Small intestine (tissue), 7 donors: ENCODE measurements at regions not wholly inside any gene's neighbourhood (a gene's known extent, or its start where the extent isn't known, plus 50 kb on each side); places are given as distances from the start of the nearest gene placed in this dataset.

Experiments used
- DNase-seq, 2 donors: peaks; one replicate each; pipeline versions ENCODE4 v3.0.0 to v3.0.0-alpha.2; 2013
- FAIRE-seq: peaks from 2 replicates; lab custom pipeline; 2012; peaks lifted over from hg19 to GRCh38; lab: Jason Lieb, UNC
- H3K27ac ChIP-seq, 3 donors: one replicate each; pipeline ENCODE4 v1.5.1; 2013; ENCODE audit warnings: low read length in 2 of 3, mild to moderate bottlenecking in 2 of 3, control low read depth in 1 of 3, inconsistent platforms in 1 of 3, low read depth in 1 of 3, moderate library complexity in 1 of 3
- H3K27me3 ChIP-seq, 3 donors: one replicate each; pipeline ENCODE4 v1.6.1; 2013; ENCODE audit warnings: low read length in 3 of 3, inconsistent platforms in 1 of 3; ENCODE audit not compliant: control insufficient read depth in 3 of 3, insufficient read depth in 3 of 3
- H3K36me3 ChIP-seq, 3 donors: one replicate each; pipeline ENCODE4 v1.6.1; 2013; ENCODE audit warnings: low read length in 3 of 3, inconsistent platforms in 1 of 3, low read depth in 1 of 3, mild to moderate bottlenecking in 1 of 3, moderate library complexity in 1 of 3; ENCODE audit not compliant: control insufficient read depth in 3 of 3, insufficient read depth in 2 of 3
- H3K4me1 ChIP-seq, 3 donors: one replicate each; pipeline ENCODE4 v1.6.1; 2013; ENCODE audit warnings: low read length in 2 of 3, inconsistent platforms in 1 of 3, low read depth in 1 of 3, mild to moderate bottlenecking in 1 of 3, moderate library complexity in 1 of 3; ENCODE audit not compliant: control insufficient read depth in 3 of 3, insufficient read depth in 2 of 3
- H3K4me3 ChIP-seq, 3 donors: one replicate each; pipeline ENCODE4 v1.5.1; 2013; ENCODE audit warnings: low read length in 3 of 3, control low read depth in 1 of 3, inconsistent platforms in 1 of 3, low read depth in 1 of 3, mild to moderate bottlenecking in 1 of 3, moderate library complexity in 1 of 3
- H3K9me3 ChIP-seq, 2 donors: one replicate each; pipeline ENCODE4 v1.6.1; 2013; ENCODE audit warnings: low read depth in 1 of 2, low read length in 1 of 2; ENCODE audit not compliant: control insufficient read depth in 2 of 2, insufficient read depth in 1 of 2
- WGBS, 3 donors: extraction: QIAGEN DNeasy Blood & Tissue Kit; methylation state at CpG; one replicate each; pipeline ENCODE4 v1.1.7; 2013; 5-methylcytosine and 5-hydroxymethylcytosine counted together
- donor health status: healthy with polysubstance abuse.
- donor health status: control.
- donor health status: control.
- donor health status: Bipolar disorder and iron deficiency.
- donor health status: healthy.

DNA sequence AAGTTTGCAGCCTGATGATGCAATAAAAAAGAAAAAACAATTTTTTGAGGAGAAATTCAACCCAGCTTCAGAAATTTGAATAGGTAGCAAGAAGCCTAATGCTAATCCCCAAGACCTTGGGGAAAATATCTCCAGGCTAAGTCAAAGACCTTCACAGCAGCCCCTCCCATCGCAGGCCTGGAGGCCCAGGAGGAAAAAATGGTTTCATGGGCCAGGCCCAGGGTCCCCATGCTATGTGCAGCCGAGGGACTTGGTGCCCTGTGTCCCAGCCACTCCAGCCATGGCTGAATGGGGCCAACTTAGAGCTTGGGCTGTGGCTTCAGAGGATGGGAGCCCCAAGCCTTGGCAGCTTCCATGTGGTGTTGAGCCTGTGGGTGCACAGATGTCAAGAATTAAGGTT, 210.3 kb downstream of the SUCLA2 start:
- Histone ChIP-seq H3K27me3 (no peaks in the 10 kb centered on the region), H3K27ac (no peak overlapping the region), H3K4me3 (no peak overlapping the region), H3K4me1 (no peaks in the 10 kb centered on the region), H3K9me3 (peaks cover 0 to 8% of the 10 kb centered on the region in 2 donors), H3K36me3 (no peaks in the 10 kb centered on the region)
- no peak for FAIRE-seq
- DNase-seq = no peak
- 66 to 70% (median 70%) methylated on average over 2 of the region's 2 CpGs for WGBS, 3 donors

GRCh38 chr13:47788844-47789243, 212.2 kb downstream of the SUCLA2 start:
- H3K4me1 ChIP-seq = no peaks in the 10 kb centered on the region
- FAIRE-seq = no peak

GRCh38 chr13:47774671-47774994, 226.4 kb downstream of the SUCLA2 start:
- Histone ChIP-seq H3K27ac (no peak overlapping the region), H3K4me3 (no peak overlapping the region), H3K36me3 (no peaks in the 10 kb centered on the region), H3K4me1 (no peaks in the 10 kb centered on the region), H3K27me3 (peaks cover 0 to 2% (median 0%) of the 10 kb centered on the region in 3 donors), H3K9me3 (no peaks in the 10 kb centered on the region)
- DNase-seq (no peak), FAIRE-seq (no peak)

More at GRCh38 chr13:47788844-47789243, 212.2 kb downstream of the SUCLA2 start:
- no peaks in the 10 kb centered on the region for H3K36me3 ChIP-seq
- H3K27me3 ChIP-seq = no peaks in the 10 kb centered on the region
- peaks cover 0 to 8% of the 10 kb centered on the region in 2 donors for H3K9me3 ChIP-seq
- H3K4me3 ChIP-seq = no peak overlapping the region
- no peak for DNase-seq
- H3K27ac ChIP-seq = no peak overlapping the region

GRCh38 chr13:47764817-47765216, 236.3 kb downstream of the SUCLA2 start:
- Histone ChIP-seq H3K4me3 (no peak overlapping the region), H3K36me3 (no peaks in the 10 kb centered on the region), H3K9me3 (no peaks in the 10 kb centered on the region), H3K27ac (no peak overlapping the region), H3K4me1 (no peaks in the 10 kb centered on the region), H3K27me3 (no peaks in the 10 kb centered on the region)
- FAIRE-seq (no peak), DNase-seq (no peak)
- WGBS, 3 donors = 68 to 80% (median 73%) methylated on average over 1 of the region's 1 CpG

- FAIRE-seq (no peak), DNase-seq (no peak)
- no peaks in the 10 kb centered on the region for H3K27me3 ChIP-seq
- no peak overlapping the region for H3K4me3 ChIP-seq
- H3K4me1 ChIP-seq = no peaks in the 10 kb centered on the region
- no peaks in the 10 kb centered on the region for H3K36me3 ChIP-seq
- 65 to 81% (median 70%) methylated on average over 4 of the region's 4 CpGs for WGBS, 3 donors
- H3K9me3 ChIP-seq = no peaks in the 10 kb centered on the region
- H3K27ac ChIP-seq = no peak overlapping the region
These were observed 243.5 kb downstream of the SUCLA2 start for GRCh38 chr13:47757466-47758080.

GRCh38 chr13:47747901-47748300, 253.2 kb downstream of the SUCLA2 start:
- Histone ChIP-seq H3K27ac (no peak overlapping the region), H3K36me3 (no peaks in the 10 kb centered on the region), H3K27me3 (peaks cover 0 to 3% (median 0%) of the 10 kb centered on the region in 3 donors), H3K4me3 (no peak overlapping the region), H3K4me1 (no peaks in the 10 kb centered on the region), H3K9me3 (no peaks in the 10 kb centered on the region)
- FAIRE-seq (no peak), DNase-seq (no peak)
- WGBS, 3 donors = 59 to 74% (median 67%) methylated on average over 6 of the region's 6 CpGs

- no peak for DNase-seq
- 61 to 72% (median 64%) methylated on average over 5 of the region's 5 CpGs for WGBS, 3 donors
- no peaks in the 10 kb centered on the region for H3K36me3 ChIP-seq
- no peak overlapping the region for H3K27ac ChIP-seq
- no peaks in the 10 kb centered on the region for H3K4me1 ChIP-seq
- H3K4me3 ChIP-seq = no peak overlapping the region
- no peak for FAIRE-seq
- H3K27me3 ChIP-seq = no peaks in the 10 kb centered on the region
- no peaks in the 10 kb centered on the region for H3K9me3 ChIP-seq
These were observed 274.7 kb downstream of the SUCLA2 start for GRCh38 chr13:47726394-47726793.

DNA sequence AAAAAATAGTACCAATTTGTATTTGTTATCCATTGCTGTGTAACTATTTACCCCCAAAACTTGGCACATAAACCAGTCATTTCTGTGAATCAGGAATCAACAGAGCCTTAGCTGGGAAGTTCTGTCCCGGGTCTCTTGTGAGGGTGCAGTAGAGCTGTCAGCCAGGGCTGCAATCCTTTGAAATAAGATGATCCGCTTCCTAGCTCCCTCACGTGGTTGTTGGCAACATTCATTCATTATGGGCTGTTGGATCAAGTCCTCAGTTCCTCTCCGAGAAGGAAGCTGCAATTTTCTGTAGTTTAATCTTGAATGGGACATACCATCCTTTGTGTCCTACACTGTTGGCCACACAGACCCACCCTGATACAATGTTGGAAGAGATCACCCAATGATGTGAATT, 277.2 kb downstream of the SUCLA2 start:
- Histone ChIP-seq H3K4me3 (no peak overlapping the region), H3K4me1 (no peaks in the 10 kb centered on the region), H3K36me3 (no peaks in the 10 kb centered on the region), H3K27ac (no peak overlapping the region), H3K27me3 (no peaks in the 10 kb centered on the region), H3K9me3 (no peaks in the 10 kb centered on the region)
- FAIRE-seq (no peak), DNase-seq (no peak)
- 56 to 70% (median 56%) methylated on average over 4 of the region's 4 CpGs for WGBS, 3 donors

DNA sequence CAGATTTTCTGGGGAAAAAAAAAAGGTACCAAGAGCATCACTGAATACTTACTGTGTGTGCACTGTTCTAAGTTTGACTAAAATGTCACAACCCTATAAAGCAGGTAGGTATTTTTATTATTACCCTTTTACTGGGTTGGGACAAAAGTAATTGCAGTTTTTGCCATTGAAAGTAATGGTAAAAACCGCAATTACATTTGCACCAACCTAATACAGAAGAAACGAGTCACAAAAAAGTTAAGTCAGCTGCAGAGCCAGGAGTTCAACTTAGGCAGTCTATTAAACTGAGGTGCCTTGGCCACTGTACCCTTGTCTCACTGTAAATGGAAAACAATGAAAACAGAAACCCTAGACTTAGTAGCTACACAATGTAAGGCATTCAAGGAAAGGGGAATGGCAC, 281.9 kb downstream of the SUCLA2 start:
- H3K4me3 ChIP-seq = no peak overlapping the region
- no peak overlapping the region for H3K27ac ChIP-seq
- WGBS, 3 donors = 81 to 85% (median 82%) methylated on average over 2 of the region's 2 CpGs
- no peaks in the 10 kb centered on the region for H3K9me3 ChIP-seq
- FAIRE-seq = no peak
- H3K27me3 ChIP-seq = no peaks in the 10 kb centered on the region
- H3K4me1 ChIP-seq = no peaks in the 10 kb centered on the region
- no peaks in the 10 kb centered on the region for H3K36me3 ChIP-seq
- no peak for DNase-seq
